G401 (cell line): ENCODE measurements at regions not wholly inside any gene's neighbourhood (a gene's known extent, or its start where the extent isn't known, plus 50 kb on each side); places are given as distances from the start of the nearest gene placed in this dataset.
A peak's percentile ranks its signal among the peaks of the same experiment; 100 is the strongest.
"Not testable (repeated sequence)": the region's sequence is repeated elsewhere in the genome, so short reads cannot be mapped to it uniquely, and the experiment has no call there.

Experiments
- DNase-seq: peaks from one replicate; pipeline ENCODE4 v3.0.0-alpha.2; 2015; ENCODE audit warnings: low spot score
- in situ Hi-C: cut with HindIII; loops from 2 replicates; pipeline ENCODE4 v1.10.0; 2016; ENCODE audit warnings: low sequenced_read_pairs, mixed read lengths

GRCh38 chr20:40962733-40963504, 65.7 kb upstream of the TOP1 start:
- DNase-seq = peak; percentile 68
- in situ Hi-C loops = no loop called here

DNA sequence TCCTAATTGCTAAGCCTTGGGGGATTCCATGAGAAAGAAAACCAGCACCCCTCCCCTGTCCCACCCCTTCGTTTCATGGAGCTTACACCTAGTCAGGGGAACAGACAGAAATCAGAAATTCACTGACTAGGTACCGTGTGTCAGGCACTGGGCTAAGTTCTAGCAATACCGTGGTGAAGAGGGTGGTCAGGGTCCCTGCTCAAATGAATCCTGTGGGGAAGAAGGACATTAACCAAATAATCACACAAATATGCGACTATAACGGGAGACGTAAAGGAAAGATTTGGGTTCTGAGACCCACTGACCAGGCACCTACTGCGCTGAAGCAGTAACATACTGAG, 65.1 kb upstream of the TOP1 start:
- no peak for DNase-seq
- in situ Hi-C loops = no loop called here

DNA sequence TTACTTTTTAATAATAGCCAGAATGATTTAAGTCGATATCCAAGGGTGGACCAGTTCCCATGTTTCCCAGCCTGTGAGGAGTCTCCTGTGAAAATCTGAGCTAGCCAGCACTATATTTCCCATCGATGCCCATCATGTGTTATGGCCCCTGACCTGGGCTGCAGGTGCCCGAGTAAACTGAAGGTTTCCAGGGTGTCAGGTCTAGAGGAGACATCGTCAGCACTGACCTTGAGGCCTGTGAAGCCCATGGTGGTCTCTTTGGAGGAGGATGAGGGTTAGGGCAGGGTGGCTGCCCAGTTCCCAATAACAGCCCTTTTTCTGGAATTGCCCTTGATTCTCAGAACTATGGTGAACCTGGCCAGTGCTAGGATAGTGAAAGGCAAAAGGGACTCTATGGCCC, 63.0 kb upstream of the TOP1 start:
- in situ Hi-C loops = no loop called here

DNA sequence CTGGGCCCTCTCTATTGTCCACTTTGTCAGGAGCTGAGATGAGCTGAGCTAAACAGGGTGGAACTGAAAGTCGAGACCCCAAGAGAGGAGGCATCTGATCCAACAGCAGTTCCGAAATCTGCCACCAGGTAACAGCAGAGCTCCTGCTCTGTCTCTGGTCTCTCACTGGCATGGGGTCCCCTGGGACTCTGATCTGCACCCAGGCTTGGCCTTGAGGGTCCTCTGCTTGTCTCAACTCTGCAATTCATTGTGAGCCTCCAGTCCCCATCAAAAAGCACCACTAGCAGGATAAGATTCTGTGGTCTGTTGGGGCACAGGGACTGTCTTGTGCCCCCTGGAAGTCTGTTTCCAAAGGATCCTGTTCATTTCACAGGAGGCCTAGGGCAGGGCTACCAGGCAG, 62.5 kb upstream of the TOP1 start:
- DNase-seq = no peak
- in situ Hi-C loops = no loop called here

More for the DNA sequence above, 63.0 kb upstream of the TOP1 start:
- DNase-seq = no peak

GRCh38 chr20:40966516-40967185, 62.0 kb upstream of the TOP1 start:
- no peak for DNase-seq
- in situ Hi-C loops = no loop called here

GRCh38 chr20:40967700-40968099, 60.9 kb upstream of the TOP1 start:
- in situ Hi-C loops = no loop called here
- DNase-seq = no peak

DNA sequence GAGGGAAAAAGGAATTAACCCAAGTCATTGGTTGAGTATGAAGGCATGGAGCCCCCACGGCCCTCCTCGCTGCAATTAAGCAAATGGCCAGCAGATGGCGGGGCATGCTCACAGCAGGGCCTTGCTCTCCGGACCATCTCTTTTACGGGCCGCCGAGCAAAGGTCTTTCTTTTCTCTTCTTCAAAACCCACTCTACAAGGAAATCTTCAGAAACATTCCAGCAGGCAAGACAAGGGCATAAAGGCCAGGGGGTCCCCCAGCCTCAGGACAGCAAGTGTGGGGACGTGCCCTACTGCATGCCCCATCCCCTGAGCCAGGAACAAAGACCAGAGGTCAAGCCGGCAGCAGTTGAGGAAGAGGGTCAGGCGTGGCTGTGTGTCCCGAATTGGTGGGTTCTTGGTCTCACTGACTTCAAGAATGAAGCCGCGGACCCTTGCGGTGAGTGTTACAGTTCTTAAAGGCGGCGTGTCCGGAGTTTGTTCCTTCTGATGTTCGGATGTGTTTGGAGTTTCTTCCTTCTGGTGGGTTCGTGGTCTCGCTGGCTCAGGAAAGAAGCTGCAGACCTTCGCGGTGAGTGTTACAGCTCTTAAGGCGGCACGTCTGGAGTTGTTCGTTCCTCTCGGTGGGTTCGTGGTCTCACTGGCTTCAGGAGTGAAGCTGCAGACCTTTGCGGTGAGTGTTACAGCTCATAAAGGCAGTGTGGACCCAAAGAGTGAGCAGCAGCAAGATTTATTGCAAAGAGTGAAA, 59.6 kb upstream of the TOP1 start:
- in situ Hi-C loops = not testable (repeated sequence)
- DNase-seq = peak; percentile 72

DNA sequence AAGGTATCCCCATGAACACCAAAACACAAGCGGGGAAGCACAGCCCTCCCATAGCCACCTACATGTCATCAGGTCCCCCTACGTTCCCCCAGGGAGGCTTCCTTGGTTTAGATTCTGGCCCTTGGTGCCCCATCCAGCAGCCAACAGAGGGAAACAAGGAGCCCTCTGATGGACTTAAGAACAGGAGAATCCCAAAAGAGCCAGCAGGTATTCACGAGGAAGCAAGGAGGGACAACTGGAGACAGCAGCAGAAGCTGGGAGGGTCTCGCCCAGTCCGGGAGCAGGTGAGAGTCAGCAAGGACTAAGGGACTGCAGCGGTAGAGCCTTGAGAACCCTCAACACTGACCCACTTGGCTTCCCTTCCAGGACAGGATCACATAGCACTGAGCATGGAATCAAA, 58.4 kb upstream of the TOP1 start:
- in situ Hi-C loops = no loop called here
- DNase-seq = no peak

GRCh38 chr20:40977218-40977617, 51.4 kb upstream of the TOP1 start:
- no peak for DNase-seq
- in situ Hi-C loops = no loop called here

GRCh38 chr20:40978761-40979160, 49.9 kb upstream of the TOP1 start:
- no peak for DNase-seq
- in situ Hi-C loops = no loop called here
